NT2/D1 (cell line): ENCODE measurements at regions not wholly inside any gene's neighbourhood (a gene's known extent, or its start where the extent isn't known, plus 50 kb on each side); places are given as distances from the start of the nearest gene placed in this dataset.

Experiments used
- DNase-seq: peaks from one replicate; pipeline ENCODE4 v3.0.0-alpha.2; 2011; ENCODE audit warnings: low read depth, low spot score
- H3K27me3 ChIP-seq: 2 replicates; pipeline ENCODE4 v1.6.0; 2011; ENCODE audit warnings: mild to moderate bottlenecking; ENCODE audit not compliant: insufficient read length, insufficient read depth
- H3K36me3 ChIP-seq: 2 replicates; pipeline ENCODE4 v1.6.1; 2011; ENCODE audit warnings: mild to moderate bottlenecking, low read length, mixed read lengths; ENCODE audit not compliant: insufficient read depth, insufficient read length
- H3K4me1 ChIP-seq: 2 replicates; pipeline ENCODE4 v1.5.1; 2011; ENCODE audit not compliant: insufficient read depth, insufficient read length
- H3K4me3 ChIP-seq: 2 replicates; pipeline ENCODE4 v1.5.1; 2011; ENCODE audit warnings: low read depth; ENCODE audit not compliant: insufficient read length
- H3K9ac ChIP-seq: 2 replicates; pipeline ENCODE4 v1.6.0; 2011; ENCODE audit warnings: low read depth; ENCODE audit not compliant: insufficient read length
- H3K9me3 ChIP-seq: 2 replicates; pipeline ENCODE4 v1.5.1; 2011; ENCODE audit warnings: mild to moderate bottlenecking, low read length; ENCODE audit not compliant: insufficient read depth
- SUZ12 ChIP-seq: IDR thresholded peaks from 2 replicates; pipeline ENCODE4 v1.6.1; 2011; ENCODE audit not compliant: insufficient read length, insufficient read depth; ENCODE audit errors: extremely low read depth
- YY1 ChIP-seq: IDR thresholded peaks from 2 replicates; pipeline ENCODE4 v1.6.1; 2011; ENCODE audit not compliant: insufficient read length, insufficient read depth
- ZNF274 ChIP-seq: IDR thresholded peaks from 2 replicates; pipeline ENCODE4 v1.6.1; 2011; ENCODE audit warnings: mild to moderate bottlenecking, low read depth, low read length

DNA sequence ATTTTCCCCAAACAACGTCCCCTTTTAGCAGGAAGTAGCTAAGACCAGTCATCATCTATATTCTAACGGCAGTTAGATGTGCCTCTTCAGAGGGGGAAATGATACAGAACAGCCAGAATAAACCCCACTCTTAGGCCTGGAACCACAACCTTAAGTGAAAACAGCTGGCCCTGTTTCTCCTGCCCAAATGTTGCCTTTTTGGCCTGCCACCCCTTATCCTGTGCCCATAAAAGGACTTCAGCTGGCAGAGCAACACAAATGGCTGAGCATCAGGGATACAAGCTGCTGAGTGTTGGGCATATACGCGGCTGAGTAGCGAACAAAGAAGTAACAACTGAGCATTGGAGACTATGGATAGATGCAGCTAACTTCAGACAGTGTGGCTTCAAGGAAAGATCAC lies 1491.4 kb downstream of the LRRC4C start:
- Histone ChIP-seq H3K9ac (no peak overlapping the region), H3K27me3 (no peaks in the 10 kb centered on the region), H3K9me3 (no peaks in the 10 kb centered on the region), H3K4me3 (no peak overlapping the region), H3K4me1 (no peaks in the 10 kb centered on the region), H3K36me3 (no peaks in the 10 kb centered on the region)
- no peak for DNase-seq
- TF ChIP-seq YY1 (no peak), ZNF274 (no peak), SUZ12 (no peak)

GRCh38 chr11:39965701-39966100 lies 1493.8 kb downstream of the LRRC4C start:
- H3K9ac ChIP-seq = no peak overlapping the region
- no peaks in the 10 kb centered on the region for H3K9me3 ChIP-seq
- H3K27me3 ChIP-seq = no peaks in the 10 kb centered on the region
- TF ChIP-seq YY1 = no peak
- TF ChIP-seq SUZ12 = no peak
- no peak for TF ChIP-seq ZNF274
- no peak overlapping the region for H3K4me3 ChIP-seq
- H3K36me3 ChIP-seq = no peaks in the 10 kb centered on the region
- DNase-seq = no peak
- no peaks in the 10 kb centered on the region for H3K4me1 ChIP-seq

DNA sequence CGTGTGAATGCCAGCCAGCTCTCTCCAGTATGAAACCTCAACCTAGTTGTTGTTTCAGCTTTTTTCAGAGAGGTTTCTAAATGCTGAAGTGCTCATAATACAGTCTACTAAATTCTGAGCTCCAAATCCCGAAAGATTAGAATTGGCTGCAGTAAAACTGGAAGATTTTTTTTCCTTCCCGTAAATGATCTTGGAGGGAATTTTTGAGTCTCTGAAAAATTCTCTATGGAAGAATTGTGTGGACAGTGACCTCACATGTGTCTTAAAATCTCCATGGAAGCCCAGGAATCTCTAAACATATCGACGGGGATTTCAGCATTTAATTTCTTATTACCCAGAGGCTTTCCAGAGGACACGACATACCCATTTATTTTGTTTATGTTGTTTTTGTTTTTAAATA lies 1499.2 kb downstream of the LRRC4C start:
- Histone ChIP-seq H3K36me3 (no peaks in the 10 kb centered on the region), H3K4me3 (no peak overlapping the region)

DNA sequence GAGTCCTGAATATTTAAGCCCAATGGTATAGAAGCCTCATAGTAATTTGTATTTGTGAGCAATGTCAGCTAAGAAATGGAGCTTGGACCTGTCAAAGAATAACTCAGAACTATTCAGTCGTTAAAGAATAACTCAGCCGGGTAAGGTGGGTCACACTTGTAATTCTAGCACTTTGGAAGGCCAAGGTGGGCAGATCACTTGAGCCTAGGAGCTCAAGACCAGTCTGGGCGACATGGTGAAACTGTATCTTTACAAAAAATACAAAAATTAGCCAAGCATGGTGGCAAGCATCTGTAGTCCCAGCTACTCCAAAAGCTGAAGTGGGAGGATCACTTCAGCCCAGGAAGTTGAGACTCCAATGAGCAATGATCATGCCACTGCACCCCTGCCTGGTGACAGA lies 1526.5 kb downstream of the LRRC4C start:
- TF ChIP-seq SUZ12 (no peak), ZNF274 (no peak)
- H3K9ac ChIP-seq = no peak overlapping the region
- no peak overlapping the region for H3K4me3 ChIP-seq
- H3K36me3 ChIP-seq = no peaks in the 10 kb centered on the region
- peaks cover 5% of the 10 kb centered on the region; the same call in 1 of the 2 replicates for H3K9me3 ChIP-seq
- H3K4me1 ChIP-seq = no peaks in the 10 kb centered on the region
- no peaks in the 10 kb centered on the region for H3K27me3 ChIP-seq
- DNase-seq = no peak

More for the DNA sequence above, 1499.2 kb downstream of the LRRC4C start:
- TF ChIP-seq YY1 (no peak), SUZ12 (no peak), ZNF274 (no peak)
- Histone ChIP-seq H3K9ac (no peak overlapping the region), H3K4me1 (no peaks in the 10 kb centered on the region), H3K9me3 (no peaks in the 10 kb centered on the region), H3K27me3 (no peaks in the 10 kb centered on the region)
- DNase-seq = no peak

DNA sequence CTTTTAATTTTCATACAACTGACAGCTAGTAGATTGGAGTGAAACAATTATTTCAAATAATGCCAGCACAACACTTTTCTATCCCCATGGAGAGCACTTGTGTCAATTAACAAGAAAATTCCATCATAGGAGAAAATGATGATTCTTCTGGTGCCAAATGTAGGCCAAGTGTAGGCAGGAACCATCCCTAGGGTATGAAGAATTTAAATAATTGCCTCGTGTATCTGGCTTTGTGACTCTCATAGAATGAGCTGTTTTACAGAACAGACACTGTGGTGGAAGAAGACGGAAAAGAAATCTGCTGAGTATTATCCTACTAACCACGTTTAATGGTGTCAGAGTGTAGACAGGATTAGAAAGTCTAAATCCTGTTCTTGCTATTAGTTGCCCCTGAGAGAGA lies 1542.2 kb downstream of the LRRC4C start:
- TF ChIP-seq YY1 (no peak), ZNF274 (no peak), SUZ12 (no peak)
- Histone ChIP-seq H3K9ac (no peak overlapping the region), H3K9me3 (peaks cover 2% of the 10 kb centered on the region; the same call in 1 of the 2 replicates), H3K4me3 (no peak overlapping the region), H3K36me3 (no peaks in the 10 kb centered on the region), H3K27me3 (no peaks in the 10 kb centered on the region), H3K4me1 (no peaks in the 10 kb centered on the region)
- DNase-seq = no peak

DNA sequence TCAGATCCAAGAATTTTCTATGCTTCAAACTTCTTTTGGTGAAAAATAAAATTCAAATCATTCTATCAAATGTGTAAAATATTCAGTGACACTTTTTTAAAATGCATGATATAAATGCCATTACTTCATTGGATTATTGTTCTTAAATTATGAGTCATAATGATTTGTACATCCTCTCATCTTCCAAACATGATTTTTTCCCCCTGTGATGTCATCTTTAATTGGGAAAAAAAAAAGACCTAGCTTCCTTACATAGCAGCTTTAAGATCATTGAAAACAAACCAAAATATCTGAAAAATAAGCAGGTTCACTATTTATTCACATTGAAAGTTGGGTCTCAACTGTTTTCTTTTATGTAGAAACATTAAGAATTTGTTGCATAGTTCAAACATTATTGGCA lies 1549.4 kb downstream of the LRRC4C start:
- H3K4me1 ChIP-seq = no peaks in the 10 kb centered on the region
- H3K27me3 ChIP-seq = no peaks in the 10 kb centered on the region
- H3K36me3 ChIP-seq = no peaks in the 10 kb centered on the region
- H3K9me3 ChIP-seq = no peaks in the 10 kb centered on the region
- H3K9ac ChIP-seq = no peak overlapping the region
- no peak for TF ChIP-seq SUZ12
- TF ChIP-seq YY1 = no peak
- TF ChIP-seq ZNF274 = no peak
- no peak for DNase-seq
- no peak overlapping the region for H3K4me3 ChIP-seq

DNA sequence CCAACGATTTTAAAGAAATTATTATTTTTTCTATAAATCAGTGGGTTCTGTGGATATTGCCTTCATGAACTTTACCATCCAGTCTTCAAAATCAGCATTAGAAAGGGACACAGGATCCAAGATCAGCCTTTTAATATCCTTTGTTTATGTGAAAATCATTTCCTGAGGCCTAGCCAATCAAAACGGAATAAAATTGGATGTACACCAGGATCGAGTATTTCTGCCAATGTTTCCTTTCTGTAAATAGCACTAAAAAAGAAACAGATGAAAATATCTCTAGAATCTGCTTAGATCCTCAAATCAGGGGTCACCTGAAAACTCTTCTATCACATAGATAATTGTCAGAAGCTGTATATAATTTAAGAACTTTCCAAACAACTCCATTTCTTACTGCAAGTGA lies 1598.5 kb downstream of the LRRC4C start:
- TF ChIP-seq ZNF274 (no peak), SUZ12 (no peak), YY1 (no peak)
- no peaks in the 10 kb centered on the region for H3K4me1 ChIP-seq
- no peak overlapping the region for H3K9ac ChIP-seq
- H3K4me3 ChIP-seq = no peak overlapping the region
- DNase-seq = no peak
- H3K27me3 ChIP-seq = no peaks in the 10 kb centered on the region
- no peaks in the 10 kb centered on the region for H3K36me3 ChIP-seq
- peaks cover 8% of the 10 kb centered on the region for H3K9me3 ChIP-seq

DNA sequence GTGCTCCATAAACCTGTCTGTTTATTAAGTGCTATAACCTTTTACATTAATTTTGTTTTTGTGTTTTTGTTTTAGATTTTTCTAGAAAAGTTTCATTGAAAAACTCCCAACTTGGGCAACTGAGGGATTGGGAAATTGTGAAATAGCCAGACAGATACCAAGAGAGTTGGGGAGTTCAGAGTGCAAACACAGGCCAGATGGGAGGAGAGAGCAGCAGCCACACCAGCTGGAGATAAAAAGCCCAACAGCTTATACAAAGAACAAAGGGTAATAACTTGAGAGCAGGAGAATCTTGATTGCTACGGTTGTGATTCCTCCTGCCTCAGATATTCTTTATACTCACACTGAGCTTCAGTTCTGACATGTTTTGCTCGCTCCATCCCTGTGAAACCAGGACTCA lies 1642.2 kb downstream of the LRRC4C start:
- no peak overlapping the region for H3K4me3 ChIP-seq
- no peak for DNase-seq
- no peaks in the 10 kb centered on the region for H3K4me1 ChIP-seq
- H3K27me3 ChIP-seq = no peaks in the 10 kb centered on the region
- no peak for TF ChIP-seq YY1
- TF ChIP-seq SUZ12 = no peak
- TF ChIP-seq ZNF274 = no peak
- no peaks in the 10 kb centered on the region for H3K36me3 ChIP-seq
- H3K9me3 ChIP-seq = peaks cover 14% of the 10 kb centered on the region; the same call in 1 of the 2 replicates
- no peak overlapping the region for H3K9ac ChIP-seq
